CD14-positive monocyte (primary cell): ENCODE measurements at regions not wholly inside any gene's neighbourhood (a gene's known extent, or its start where the extent isn't known, plus 50 kb on each side); places are given as distances from the start of the nearest gene placed in this dataset.
"Not testable (repeated sequence)": the region's sequence is repeated elsewhere in the genome, so short reads cannot be mapped to it uniquely, and the experiment has no call there.

Experiments
- DNase-seq, 3 donors: peaks; one replicate each; pipeline ENCODE4 v3.0.0-alpha.2; 2011 to 2022
- H2AFZ ChIP-seq: 2 replicates; pipeline ENCODE4 v1.6.0; 2012; ENCODE audit warnings: mild to moderate bottlenecking, low read depth, low read length, inconsistent platforms; ENCODE audit not compliant: insufficient read depth, poor library complexity, severe bottlenecking
- H3K27ac ChIP-seq, 2 donors: 1 replicate in 1 of 2; 2 replicates in 1 of 2; pipeline ENCODE4 v1.5.1; 2012 to 2013; ENCODE audit warnings: low read length in 2 of 2, control low read depth in 1 of 2, inconsistent platforms in 1 of 2, low read depth in 1 of 2, mild to moderate bottlenecking in 1 of 2
- H3K27me3 ChIP-seq, 2 donors: one replicate each; pipeline versions ENCODE4 v1.6.0 to v1.6.1; 2011 to 2013; ENCODE audit warnings: low read length in 2 of 2; ENCODE audit not compliant: control insufficient read depth in 2 of 2, insufficient read depth in 2 of 2
- H3K36me3 ChIP-seq, 2 donors: replicated peaks in 1 of 2; 1 replicate in 1 of 2; 2 replicates in 1 of 2; pipeline versions ENCODE4 v1.5.1 to v1.6.1; 2012 to 2013; ENCODE audit warnings: low read length in 2 of 2, control low read depth in 1 of 2, inconsistent platforms in 1 of 2, mild to moderate bottlenecking in 1 of 2; ENCODE audit not compliant: insufficient read depth in 2 of 2, control insufficient read depth in 1 of 2
- H3K4me1 ChIP-seq, 2 donors: 1 replicate in 1 of 2; 2 replicates in 1 of 2; pipeline versions ENCODE4 v1.5.1 to v1.6.1; 2012 to 2013; ENCODE audit warnings: low read length in 2 of 2, control low read depth in 1 of 2, inconsistent platforms in 1 of 2, mild to moderate bottlenecking in 1 of 2, moderate library complexity in 1 of 2; ENCODE audit not compliant: insufficient read depth in 2 of 2, control insufficient read depth in 1 of 2
- H3K4me2 ChIP-seq: replicated peaks from 2 replicates; pipeline ENCODE3; 2012; ENCODE audit warnings: low read length, moderate library complexity, mild to moderate bottlenecking; ENCODE audit not compliant: poor library complexity, severe bottlenecking; ENCODE audit errors: extremely low read depth
- H3K4me3 ChIP-seq, 3 experiments: fragments of 200-600 bp in 1 of 3; sonication (generic) in 1 of 3; replicated peaks in 1 of 3; 1 replicate in 2 of 3; 2 replicates in 1 of 3; pipeline ENCODE4 v1.5.1; 2011 to 2013; ENCODE audit warnings: low read length in 3 of 3, mild to moderate bottlenecking in 3 of 3, control low read depth in 2 of 3, low read depth in 2 of 3, inconsistent platforms in 1 of 3, moderate library complexity in 1 of 3
- H3K79me2 ChIP-seq: 2 replicates; pipeline ENCODE4 v1.6.0; 2012; ENCODE audit warnings: mild to moderate bottlenecking, control low read depth, inconsistent platforms, low read length, moderate library complexity; ENCODE audit not compliant: insufficient read depth
- H3K9ac ChIP-seq: 2 replicates; pipeline ENCODE4 v1.6.0; 2017; ENCODE audit warnings: low read length, mild to moderate bottlenecking; ENCODE audit not compliant: insufficient read depth, poor library complexity, severe bottlenecking
- H3K9me3 ChIP-seq, 2 donors: replicated peaks in 1 of 2; 1 replicate in 1 of 2; 2 replicates in 1 of 2; pipeline versions ENCODE4 v1.5.1 to v1.6.1; 2012 to 2013; ENCODE audit warnings: low read length in 2 of 2, control low read depth in 1 of 2; ENCODE audit not compliant: control insufficient read depth in 1 of 2, insufficient read depth in 1 of 2
- H4K20me1 ChIP-seq: 2 replicates; pipeline ENCODE4 v1.6.0; 2012; ENCODE audit warnings: mild to moderate bottlenecking, low read length, control low read depth, moderate library complexity; ENCODE audit not compliant: insufficient read depth
- H3K27ac Mint-ChIP-seq, 7 donors: one replicate each; pipeline ENCODE4 v1.8.0; 2020; ENCODE audit warnings: mild to moderate bottlenecking in 7 of 7, mixed read lengths in 7 of 7, moderate library complexity in 6 of 7, inconsistent platforms in 2 of 7
- H3K27me3 Mint-ChIP-seq, 3 donors: one replicate each; pipeline ENCODE4 v1.8.0; 2021 to 2022; ENCODE audit warnings: low read depth in 3 of 3, mild to moderate bottlenecking in 3 of 3, mixed read lengths in 3 of 3, moderate library complexity in 3 of 3, inconsistent platforms in 1 of 3
- H3K36me3 Mint-ChIP-seq, 2 donors: one replicate each; pipeline ENCODE4 v1.8.0; 2020; ENCODE audit warnings: mixed read lengths in 2 of 2, inconsistent platforms in 1 of 2, mild to moderate bottlenecking in 1 of 2
- H3K4me1 Mint-ChIP-seq: one replicate; pipeline ENCODE4 v1.8.0; 2020; ENCODE audit warnings: mild to moderate bottlenecking, mixed read lengths
- H3K4me3 Mint-ChIP-seq, 2 donors: one replicate each; pipeline ENCODE4 v1.8.0; 2020; ENCODE audit warnings: mild to moderate bottlenecking in 2 of 2, mixed read lengths in 2 of 2, moderate library complexity in 1 of 2
- H3K9me3 Mint-ChIP-seq, 7 donors: one replicate each; pipeline ENCODE4 v1.8.0; 2020 to 2022; ENCODE audit warnings: mixed read lengths in 7 of 7, mild to moderate bottlenecking in 6 of 7, moderate library complexity in 6 of 7, inconsistent platforms in 2 of 7
- WGBS: methylation state at CpG from one replicate; pipeline ENCODE4 v1.1.5; 2013; ENCODE audit warnings: missing lambda C conversion rate; ENCODE audit not compliant: insufficient coverage; 5-methylcytosine and 5-hydroxymethylcytosine counted together
- intact Hi-C, 2 donors: fragments of 100-400 bp; cut with micrococcal nuclease; formaldehyde crosslinking; loops; one replicate each; pipeline versions ENCODE4 v1.15.0 to v1.15.1; 2023
- TF ChIP-seq, protein P1 (sequence below): fragments of 200-600 bp; IDR thresholded peaks from one replicate; pipeline ENCODE4 v1.8.0; 2022; ENCODE audit warnings: antibody characterized with exemption, mild to moderate bottlenecking

DNA sequence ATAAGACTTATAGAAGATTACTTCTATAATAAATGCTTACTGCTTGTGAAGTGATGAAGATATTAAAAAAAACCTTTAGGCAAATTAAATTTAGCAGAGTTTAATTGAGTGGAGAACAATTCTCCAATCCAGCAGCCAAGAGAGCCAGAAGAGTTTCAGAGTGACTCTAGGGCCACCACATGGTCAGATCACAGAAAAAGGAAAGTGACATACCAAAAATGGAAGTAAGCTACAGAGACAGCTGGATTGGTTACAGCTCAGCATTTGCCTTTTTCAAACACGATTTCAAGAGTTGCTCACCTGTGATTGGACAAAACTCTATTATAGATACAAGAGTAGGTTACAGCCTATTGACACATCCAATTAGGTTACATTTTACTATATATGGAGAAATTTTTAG, 79.0 kb upstream of the TRAM1L1 start:
- no peaks in the 10 kb centered on the region for H3K9me3 ChIP-seq
- no peaks in the 10 kb centered on the region for H3K27me3 ChIP-seq
- no peak overlapping the region for H3K4me3 ChIP-seq
- H2AFZ ChIP-seq, result no peak overlapping the region
- no peaks in the 10 kb centered on the region for H3K36me3 ChIP-seq
- TF ChIP-seq, protein P1, sequence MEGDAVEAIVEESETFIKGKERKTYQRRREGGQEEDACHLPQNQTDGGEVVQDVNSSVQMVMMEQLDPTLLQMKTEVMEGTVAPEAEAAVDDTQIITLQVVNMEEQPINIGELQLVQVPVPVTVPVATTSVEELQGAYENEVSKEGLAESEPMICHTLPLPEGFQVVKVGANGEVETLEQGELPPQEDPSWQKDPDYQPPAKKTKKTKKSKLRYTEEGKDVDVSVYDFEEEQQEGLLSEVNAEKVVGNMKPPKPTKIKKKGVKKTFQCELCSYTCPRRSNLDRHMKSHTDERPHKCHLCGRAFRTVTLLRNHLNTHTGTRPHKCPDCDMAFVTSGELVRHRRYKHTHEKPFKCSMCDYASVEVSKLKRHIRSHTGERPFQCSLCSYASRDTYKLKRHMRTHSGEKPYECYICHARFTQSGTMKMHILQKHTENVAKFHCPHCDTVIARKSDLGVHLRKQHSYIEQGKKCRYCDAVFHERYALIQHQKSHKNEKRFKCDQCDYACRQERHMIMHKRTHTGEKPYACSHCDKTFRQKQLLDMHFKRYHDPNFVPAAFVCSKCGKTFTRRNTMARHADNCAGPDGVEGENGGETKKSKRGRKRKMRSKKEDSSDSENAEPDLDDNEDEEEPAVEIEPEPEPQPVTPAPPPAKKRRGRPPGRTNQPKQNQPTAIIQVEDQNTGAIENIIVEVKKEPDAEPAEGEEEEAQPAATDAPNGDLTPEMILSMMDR, result no peak
- Mint-ChIP-seq H3K4me3 (no peak overlapping the region), H3K36me3 (no peaks in the 10 kb centered on the region), H3K27me3 (peaks cover 0 to 1% (median 0%) of the 10 kb centered on the region in 3 donors), H3K27ac (no peak overlapping the region), H3K9me3 (peaks cover 0 to 2% (median 0%) of the 10 kb centered on the region in 7 donors), H3K4me1 (no peaks in the 10 kb centered on the region)
- DNase-seq, result no peak
- intact Hi-C loops, result no loop called here
- no peak overlapping the region for H3K9ac ChIP-seq
- no peaks in the 10 kb centered on the region for H3K4me1 ChIP-seq
- H3K4me2 ChIP-seq, result no peak overlapping the region
- no peaks in the 10 kb centered on the region for H3K79me2 ChIP-seq
- no peaks in the 10 kb centered on the region for H4K20me1 ChIP-seq
- WGBS, result no CpG with 5 or more reads among the region's 1 CpG
- H3K27ac ChIP-seq, result no peak overlapping the region

- H3K27ac ChIP-seq, H3K4me3 ChIP-seq, H3K36me3 ChIP-seq, H3K4me1 ChIP-seq, DNase-seq, H3K27me3 Mint-ChIP-seq, H3K9me3 ChIP-seq, H3K4me3 Mint-ChIP-seq, H3K9ac ChIP-seq, H3K27ac Mint-ChIP-seq, intact Hi-C loops, H3K36me3 Mint-ChIP-seq, H3K79me2 ChIP-seq, H2AFZ ChIP-seq, H3K4me1 Mint-ChIP-seq, H3K27me3 ChIP-seq, H4K20me1 ChIP-seq, H3K4me2 ChIP-seq, H3K9me3 Mint-ChIP-seq: not testable (repeated sequence)
- 80% methylated on average over 1 of the region's 2 CpGs for WGBS
Observed at GRCh38 chr4:117175369-117175768, 90.0 kb upstream of the TRAM1L1 start.
